AG04449 (cell line): ENCODE measurements at regions not wholly inside any gene's neighbourhood (a gene's known extent, or its start where the extent isn't known, plus 50 kb on each side); places are given as distances from the start of the nearest gene placed in this dataset.

Experiments used
- CTCF ChIA-PET: fragments of 350-600 bp; formaldehyde crosslinking; extraction: SDS; loops from one replicate; lab custom pipeline; 2021; ENCODE audit warnings: antibody characterized with exemption; lab: Yijun Ruan, JAX
- POLR2A ChIA-PET: fragments of 400-600, 350-600 bp; formaldehyde crosslinking; extraction: SDS; loops from one replicate; lab custom pipeline; 2020; ENCODE audit warnings: antibody characterized with exemption, inconsistent platforms; lab: Yijun Ruan, JAX
- DNase-seq: peaks from one replicate; pipeline ENCODE4 v3.0.0-alpha.2; 2010; ENCODE audit warnings: low read depth, low spot score
- H3K4me3 ChIP-seq: 2 replicates; pipeline ENCODE4 v1.5.1; 2011; ENCODE audit warnings: low read depth, mild to moderate bottlenecking, control low read depth, low read length
- TF ChIP-seq, protein P1 (sequence below): IDR thresholded peaks from one replicate; pipeline ENCODE4 v1.5.1; 2011; ENCODE audit warnings: mild to moderate bottlenecking, moderate library complexity, low read length, control low read depth, inconsistent platforms; ENCODE audit not compliant: insufficient read depth; ENCODE audit errors: missing control alignments

DNA sequence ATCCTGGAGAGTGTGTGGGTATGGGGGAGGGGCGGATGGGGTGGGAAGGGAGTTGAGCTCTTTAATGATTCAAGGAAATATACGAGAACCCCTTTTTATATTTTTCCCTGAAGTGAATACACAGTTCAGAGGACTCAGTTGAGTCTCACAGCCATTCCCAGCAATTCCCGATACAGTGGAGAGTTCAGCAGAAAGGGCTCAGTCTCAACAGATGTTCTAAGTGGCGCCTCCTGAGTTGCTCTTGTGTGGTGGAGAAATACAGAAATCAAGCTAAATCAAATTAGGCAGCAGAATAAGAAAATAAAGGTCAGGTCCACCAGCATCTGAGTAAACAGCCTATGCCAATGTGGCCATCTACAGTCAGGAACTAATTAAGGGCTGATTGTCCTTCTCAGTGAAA is 372.1 kb downstream of the NR2F2 start:
- H3K4me3 ChIP-seq, result no peak overlapping the region
- ChIA-PET POLR2A (no interaction called here), CTCF (no interaction called here)
- DNase-seq, result no peak
- TF ChIP-seq, protein P1, sequence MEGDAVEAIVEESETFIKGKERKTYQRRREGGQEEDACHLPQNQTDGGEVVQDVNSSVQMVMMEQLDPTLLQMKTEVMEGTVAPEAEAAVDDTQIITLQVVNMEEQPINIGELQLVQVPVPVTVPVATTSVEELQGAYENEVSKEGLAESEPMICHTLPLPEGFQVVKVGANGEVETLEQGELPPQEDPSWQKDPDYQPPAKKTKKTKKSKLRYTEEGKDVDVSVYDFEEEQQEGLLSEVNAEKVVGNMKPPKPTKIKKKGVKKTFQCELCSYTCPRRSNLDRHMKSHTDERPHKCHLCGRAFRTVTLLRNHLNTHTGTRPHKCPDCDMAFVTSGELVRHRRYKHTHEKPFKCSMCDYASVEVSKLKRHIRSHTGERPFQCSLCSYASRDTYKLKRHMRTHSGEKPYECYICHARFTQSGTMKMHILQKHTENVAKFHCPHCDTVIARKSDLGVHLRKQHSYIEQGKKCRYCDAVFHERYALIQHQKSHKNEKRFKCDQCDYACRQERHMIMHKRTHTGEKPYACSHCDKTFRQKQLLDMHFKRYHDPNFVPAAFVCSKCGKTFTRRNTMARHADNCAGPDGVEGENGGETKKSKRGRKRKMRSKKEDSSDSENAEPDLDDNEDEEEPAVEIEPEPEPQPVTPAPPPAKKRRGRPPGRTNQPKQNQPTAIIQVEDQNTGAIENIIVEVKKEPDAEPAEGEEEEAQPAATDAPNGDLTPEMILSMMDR, result no peak

DNA sequence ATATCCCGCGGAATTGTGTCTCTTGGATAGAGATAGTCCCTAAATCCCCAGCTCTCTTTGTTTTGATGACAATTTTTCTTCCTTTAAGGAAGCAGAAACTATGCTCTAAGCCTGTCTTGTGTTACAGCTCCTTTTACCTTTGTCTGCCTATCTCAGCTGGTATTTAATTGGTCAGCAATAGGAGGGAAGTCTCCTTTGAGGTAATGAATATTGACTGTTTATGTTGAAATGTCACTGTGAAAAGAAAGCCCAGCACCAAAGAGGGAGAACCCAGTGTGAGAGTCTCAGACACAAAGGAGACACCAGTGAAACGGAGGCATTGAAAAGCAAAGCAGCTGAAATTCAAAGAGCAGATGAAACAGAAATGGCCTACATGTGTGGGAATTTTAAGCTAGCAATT is 372.6 kb downstream of the NR2F2 start:
- ChIA-PET CTCF (no interaction called here), POLR2A (no interaction called here)
- DNase-seq, result no peak
- TF ChIP-seq, protein P1, result no peak
- no peak overlapping the region for H3K4me3 ChIP-seq

DNA sequence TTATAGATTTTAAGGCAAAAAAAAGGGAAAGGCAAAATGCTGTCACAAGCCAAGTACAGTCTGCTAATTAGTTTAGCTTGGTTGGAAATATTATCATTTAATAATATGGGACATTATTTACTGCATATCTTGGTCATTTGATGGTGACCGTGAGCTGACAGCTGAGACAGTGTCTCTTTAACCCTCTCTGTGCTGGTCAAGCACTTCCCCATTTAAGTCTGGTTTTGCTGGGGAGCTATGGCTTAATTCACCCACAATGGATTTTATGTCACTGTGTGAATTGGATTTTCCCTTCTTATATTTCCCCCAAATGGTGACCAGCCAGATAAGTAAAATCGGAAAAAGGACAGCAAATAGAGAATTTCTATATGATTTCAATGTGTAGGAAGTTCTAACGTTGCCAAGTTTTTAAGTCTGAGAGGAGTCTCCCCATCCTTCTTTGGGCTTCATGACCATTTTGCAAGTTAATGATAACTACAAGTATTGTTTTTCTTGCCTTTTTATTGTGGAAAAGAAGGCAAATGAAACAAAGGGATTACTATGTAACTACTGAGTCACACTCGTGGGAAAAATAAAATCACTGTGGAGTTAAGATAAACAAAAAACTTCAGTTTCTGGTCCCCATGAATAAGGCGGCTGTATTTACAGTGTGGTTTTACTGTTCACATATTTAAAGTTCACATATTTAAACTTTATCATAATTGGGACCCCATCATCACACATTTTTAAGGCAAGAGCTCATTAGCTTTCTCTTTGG is 373.5 kb downstream of the NR2F2 start:
- H3K4me3 ChIP-seq, result no peak overlapping the region
- TF ChIP-seq, protein P1, result no peak
- DNase-seq, result no peak
- POLR2A ChIA-PET, result no interaction called here
- CTCF ChIA-PET, result interaction anchor here (0.7 kb wide), 1 partner anchor 9 kb away, joined by 3 read pairs; no protein-coding TSS in a partner anchor

DNA sequence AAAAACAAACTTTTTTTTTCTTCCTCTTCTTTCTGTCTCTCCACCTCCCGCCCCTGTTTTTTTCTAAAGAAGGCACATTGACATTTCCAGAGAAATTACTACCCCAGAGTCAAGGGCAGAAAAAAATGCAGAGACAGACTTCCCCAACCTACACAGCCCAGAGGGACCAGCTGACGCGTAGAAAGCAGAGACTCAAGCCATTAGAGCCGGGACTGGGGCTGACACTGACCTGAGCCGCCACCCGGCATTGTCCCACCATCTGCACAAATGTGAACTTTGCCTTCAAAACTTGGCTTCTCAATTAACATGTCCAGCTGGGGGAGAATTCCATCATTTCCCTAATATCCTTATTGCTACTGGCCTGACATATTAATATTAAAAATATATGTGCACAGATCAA is 385.6 kb downstream of the NR2F2 start:
- POLR2A ChIA-PET, result no interaction called here
- TF ChIP-seq, protein P1, result no peak
- H3K4me3 ChIP-seq, result no peak overlapping the region
- no peak for DNase-seq
- CTCF ChIA-PET, result no interaction called here

DNA sequence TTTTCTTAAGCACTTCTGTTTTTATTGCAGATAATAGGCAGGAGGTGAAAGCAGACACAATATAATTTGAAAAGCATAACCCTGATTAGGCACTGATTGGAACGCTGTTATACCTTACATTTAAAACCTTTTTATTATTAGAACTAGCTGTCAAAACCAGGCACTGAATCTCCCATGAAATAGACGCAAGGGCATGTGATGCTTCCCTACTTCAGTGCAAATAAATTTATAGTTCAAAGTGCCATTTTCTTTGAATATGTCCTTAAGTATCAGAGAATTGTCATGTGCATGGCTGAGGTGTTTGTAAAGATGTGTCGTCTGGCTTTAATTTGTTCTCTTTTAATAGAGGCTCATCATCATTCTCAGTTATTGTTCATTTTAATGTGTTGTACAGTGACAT is 386.0 kb downstream of the NR2F2 start:
- ChIA-PET POLR2A (no interaction called here), CTCF (no interaction called here)
- TF ChIP-seq, protein P1, result no peak
- DNase-seq, result no peak
- H3K4me3 ChIP-seq, result no peak overlapping the region

DNA sequence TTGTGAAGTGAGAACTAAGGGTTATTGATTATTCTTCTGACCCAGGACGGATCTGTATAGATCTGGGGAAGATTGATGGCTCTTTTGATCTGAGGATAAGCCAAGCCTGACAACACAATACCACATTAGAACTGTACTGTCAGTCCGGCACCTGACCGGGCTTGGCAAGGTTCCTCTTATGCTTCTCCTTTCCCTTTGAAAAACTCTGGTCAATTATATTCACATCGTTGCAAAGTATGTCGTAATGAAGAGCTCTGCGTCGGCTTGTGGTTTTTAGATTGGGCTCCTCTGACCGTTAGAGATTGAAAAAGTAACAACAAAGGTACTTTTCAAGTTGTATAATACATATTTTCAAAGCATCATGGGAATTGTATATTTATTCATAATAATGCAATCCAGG is 389.8 kb downstream of the NR2F2 start:
- no peak overlapping the region for H3K4me3 ChIP-seq
- CTCF ChIA-PET, result no interaction called here
- TF ChIP-seq, protein P1, result no peak
- POLR2A ChIA-PET, result no interaction called here
- no peak for DNase-seq
